ENCODE measurements at regions not wholly inside any gene's neighbourhood (a gene's known extent, or its start where the extent isn't known, plus 50 kb on each side); places are given as distances from the start of the nearest gene placed in this dataset.

- TF ChIP-seq CTCF (IDR thresholded peaks at IDR 0.05) (no peak), POLR2AphosphoS5 (IDR thresholded peaks at IDR 0.05) (no peak)
Observed at GRCh38 chr13:33583398-33583797, 234.6 kb upstream of the RFC3 start.
